ENCODE measurements at regions not wholly inside any gene's neighbourhood (a gene's known extent, or its start where the extent isn't known, plus 50 kb on each side); places are given as distances from the start of the nearest gene placed in this dataset.

GRCh38 chr13:73974051-73974450, 160.2 kb downstream of the KLF12 start:
- TF ChIP-seq POLR2A (IDR thresholded peaks at IDR 0.05; ENCODE audit: borderline replicate concordance, extremely low read depth, insufficient read depth, insufficient read length): no peak
- TF ChIP-seq, protein P1, sequence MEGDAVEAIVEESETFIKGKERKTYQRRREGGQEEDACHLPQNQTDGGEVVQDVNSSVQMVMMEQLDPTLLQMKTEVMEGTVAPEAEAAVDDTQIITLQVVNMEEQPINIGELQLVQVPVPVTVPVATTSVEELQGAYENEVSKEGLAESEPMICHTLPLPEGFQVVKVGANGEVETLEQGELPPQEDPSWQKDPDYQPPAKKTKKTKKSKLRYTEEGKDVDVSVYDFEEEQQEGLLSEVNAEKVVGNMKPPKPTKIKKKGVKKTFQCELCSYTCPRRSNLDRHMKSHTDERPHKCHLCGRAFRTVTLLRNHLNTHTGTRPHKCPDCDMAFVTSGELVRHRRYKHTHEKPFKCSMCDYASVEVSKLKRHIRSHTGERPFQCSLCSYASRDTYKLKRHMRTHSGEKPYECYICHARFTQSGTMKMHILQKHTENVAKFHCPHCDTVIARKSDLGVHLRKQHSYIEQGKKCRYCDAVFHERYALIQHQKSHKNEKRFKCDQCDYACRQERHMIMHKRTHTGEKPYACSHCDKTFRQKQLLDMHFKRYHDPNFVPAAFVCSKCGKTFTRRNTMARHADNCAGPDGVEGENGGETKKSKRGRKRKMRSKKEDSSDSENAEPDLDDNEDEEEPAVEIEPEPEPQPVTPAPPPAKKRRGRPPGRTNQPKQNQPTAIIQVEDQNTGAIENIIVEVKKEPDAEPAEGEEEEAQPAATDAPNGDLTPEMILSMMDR (IDR thresholded peaks at IDR 0.05 in 2 of 3, conservative IDR thresholded peaks at IDR 0.05 in 1 of 3; ENCODE audit: borderline replicate concordance in 1 of 3, insufficient read depth in 1 of 3, low read depth in 2 of 3, low read length in 2 of 3): no peak
- TF ChIP-seq SRF (IDR thresholded peaks at IDR 0.05; ENCODE audit: low read depth): no peak
- TF ChIP-seq POLR2AphosphoS5 (IDR thresholded peaks at IDR 0.05; ENCODE audit: low read depth, low read length): no peak
- TF ChIP-seq RAD21 (IDR thresholded peaks at IDR 0.05; ENCODE audit: low read depth): no peak
- no peak for TF ChIP-seq ZBTB33 (IDR thresholded peaks at IDR 0.05; ENCODE audit: extremely low read depth, insufficient replicate concordance, low read length)
- no peak for TF ChIP-seq EZH2 (IDR thresholded peaks at IDR 0.05)
- TF ChIP-seq, protein P2, sequence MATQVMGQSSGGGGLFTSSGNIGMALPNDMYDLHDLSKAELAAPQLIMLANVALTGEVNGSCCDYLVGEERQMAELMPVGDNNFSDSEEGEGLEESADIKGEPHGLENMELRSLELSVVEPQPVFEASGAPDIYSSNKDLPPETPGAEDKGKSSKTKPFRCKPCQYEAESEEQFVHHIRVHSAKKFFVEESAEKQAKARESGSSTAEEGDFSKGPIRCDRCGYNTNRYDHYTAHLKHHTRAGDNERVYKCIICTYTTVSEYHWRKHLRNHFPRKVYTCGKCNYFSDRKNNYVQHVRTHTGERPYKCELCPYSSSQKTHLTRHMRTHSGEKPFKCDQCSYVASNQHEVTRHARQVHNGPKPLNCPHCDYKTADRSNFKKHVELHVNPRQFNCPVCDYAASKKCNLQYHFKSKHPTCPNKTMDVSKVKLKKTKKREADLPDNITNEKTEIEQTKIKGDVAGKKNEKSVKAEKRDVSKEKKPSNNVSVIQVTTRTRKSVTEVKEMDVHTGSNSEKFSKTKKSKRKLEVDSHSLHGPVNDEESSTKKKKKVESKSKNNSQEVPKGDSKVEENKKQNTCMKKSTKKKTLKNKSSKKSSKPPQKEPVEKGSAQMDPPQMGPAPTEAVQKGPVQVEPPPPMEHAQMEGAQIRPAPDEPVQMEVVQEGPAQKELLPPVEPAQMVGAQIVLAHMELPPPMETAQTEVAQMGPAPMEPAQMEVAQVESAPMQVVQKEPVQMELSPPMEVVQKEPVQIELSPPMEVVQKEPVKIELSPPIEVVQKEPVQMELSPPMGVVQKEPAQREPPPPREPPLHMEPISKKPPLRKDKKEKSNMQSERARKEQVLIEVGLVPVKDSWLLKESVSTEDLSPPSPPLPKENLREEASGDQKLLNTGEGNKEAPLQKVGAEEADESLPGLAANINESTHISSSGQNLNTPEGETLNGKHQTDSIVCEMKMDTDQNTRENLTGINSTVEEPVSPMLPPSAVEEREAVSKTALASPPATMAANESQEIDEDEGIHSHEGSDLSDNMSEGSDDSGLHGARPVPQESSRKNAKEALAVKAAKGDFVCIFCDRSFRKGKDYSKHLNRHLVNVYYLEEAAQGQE (IDR thresholded peaks at IDR 0.05; ENCODE audit: low read depth): no peak

Measured in HCT116 (cell line).